Lung (tissue), 11 donors: ENCODE measurements at regions not wholly inside any gene's neighbourhood (a gene's known extent, or its start where the extent isn't known, plus 50 kb on each side); places are given as distances from the start of the nearest gene placed in this dataset.
A peak's percentile ranks its signal among the peaks of the same experiment; 100 is the strongest.

Experiments used
- ATAC-seq: fragments of 200-7000 bp; cut with Tn5 transposase; one replicate; pipeline ENCODE4 v1.9.1; 2020; ENCODE audit warnings: moderate number of reproducible peaks; ENCODE audit not compliant: insufficient read depth, low FRiP score
- DNase-seq, 3 donors: peaks; one replicate each; pipeline ENCODE4 v3.0.0-alpha.2; 2013 to 2017
- H3K27ac ChIP-seq, 2 donors: one replicate each; pipeline ENCODE4 v1.5.1; 2013; ENCODE audit warnings: mild to moderate bottlenecking in 2 of 2, moderate library complexity in 2 of 2, control low read depth in 1 of 2, inconsistent platforms in 1 of 2, low read depth in 1 of 2, low read length in 1 of 2
- H3K27me3 ChIP-seq, 3 donors: one replicate each; pipeline ENCODE4 v1.5.1; 2013; ENCODE audit warnings: low read length in 2 of 3; ENCODE audit not compliant: control insufficient read depth in 3 of 3, insufficient read depth in 3 of 3
- H3K36me3 ChIP-seq, 4 donors: one replicate each; pipeline ENCODE4 v1.5.1; 2013; ENCODE audit warnings: low read length in 4 of 4, mild to moderate bottlenecking in 1 of 4, moderate library complexity in 1 of 4; ENCODE audit not compliant: control insufficient read depth in 4 of 4, insufficient read depth in 4 of 4
- H3K4me1 ChIP-seq, 5 donors: one replicate each; pipeline ENCODE4 v1.5.1; 2013; ENCODE audit warnings: low read length in 5 of 5, mild to moderate bottlenecking in 2 of 5, moderate library complexity in 1 of 5; ENCODE audit not compliant: control insufficient read depth in 5 of 5, insufficient read depth in 5 of 5
- H3K4me3 ChIP-seq: one replicate; pipeline ENCODE4 v1.5.1; 2013; ENCODE audit warnings: mild to moderate bottlenecking, control low read depth, moderate library complexity
- H3K9ac ChIP-seq, 2 donors: one replicate each; pipeline ENCODE4 v1.5.1; 2013; ENCODE audit warnings: low read length in 2 of 2, control low read depth in 1 of 2; ENCODE audit not compliant: insufficient read depth in 1 of 2
- H3K9me3 ChIP-seq, 4 donors: one replicate each; pipeline ENCODE4 v1.5.1; 2013; ENCODE audit warnings: low read length in 3 of 4, mild to moderate bottlenecking in 1 of 4, moderate library complexity in 1 of 4; ENCODE audit not compliant: control insufficient read depth in 4 of 4, insufficient read depth in 3 of 4
- CTCF ChIP-seq: IDR thresholded peaks from 2 replicates; pipeline ENCODE4 v1.5.1; 2012; ENCODE audit warnings: mild to moderate bottlenecking; ENCODE audit errors: control extremely low read depth, extremely low read depth
- WGBS, 2 donors: extraction: QIAGEN DNeasy Blood & Tissue Kit; methylation state at CpG; one replicate each; pipeline ENCODE4 v1.1.7; 2013; 5-methylcytosine and 5-hydroxymethylcytosine counted together
- donor health status: control.
- donor health status: control.
- donor health status: Bipolar disorder and iron deficiency.
- donor health status: healthy.
- donor health status: DM: yes; HTN: yes; CAD: no.

GRCh38 chr1:5649166-5649551, 343.1 kb downstream of the NPHP4 start:
- 85 to 93% methylated on average over 4 of the region's 4 CpGs for WGBS, 2 donors
- Histone ChIP-seq H3K4me3 (no peak overlapping the region), H3K27ac (no peak overlapping the region), H3K9me3 (peaks cover 0 to 12% (median 0%) of the 10 kb centered on the region in 4 donors), H3K4me1 (no peaks in the 10 kb centered on the region), H3K36me3 (no peaks in the 10 kb centered on the region), H3K9ac (no peak overlapping the region), H3K27me3 (peaks cover 0 to 18% (median 12%) of the 10 kb centered on the region in 3 donors)
- ATAC-seq: no peak
- no peak for TF ChIP-seq CTCF
- DNase-seq: no peak

- Histone ChIP-seq H3K27me3 (peaks cover 0 to 18% (median 12%) of the 10 kb centered on the region in 3 donors), H3K9me3 (peaks cover 0 to 12% (median 0%) of the 10 kb centered on the region in 4 donors), H3K9ac (no peak overlapping the region), H3K4me3 (no peak overlapping the region), H3K27ac (no peak overlapping the region), H3K36me3 (no peaks in the 10 kb centered on the region), H3K4me1 (no peaks in the 10 kb centered on the region)
- TF ChIP-seq CTCF: no peak
- ATAC-seq: no peak
- DNase-seq: peak in 2 of 3 donors; percentile 2 to 9
- WGBS, 2 donors: 75 to 84% methylated on average over 10 of the region's 10 CpGs
Measured at GRCh38 chr1:5648410-5649165, 343.6 kb downstream of the NPHP4 start.

GRCh38 chr1:5647234-5647633, 345.0 kb downstream of the NPHP4 start:
- ATAC-seq (no peak), DNase-seq (no peak)
- TF ChIP-seq CTCF: no peak
- Histone ChIP-seq H3K4me3 (no peak overlapping the region), H3K4me1 (no peaks in the 10 kb centered on the region), H3K9ac (no peak overlapping the region), H3K36me3 (no peaks in the 10 kb centered on the region), H3K27me3 (peaks cover 0 to 10% (median 8%) of the 10 kb centered on the region in 3 donors), H3K27ac (no peak overlapping the region), H3K9me3 (peaks cover 0 to 12% (median 0%) of the 10 kb centered on the region in 4 donors)
- 48 to 61% methylated on average over 7 of the region's 7 CpGs for WGBS, 2 donors
